ENCODE measurements at regions not wholly inside any gene's neighbourhood (a gene's known extent, or its start where the extent isn't known, plus 50 kb on each side); places are given as distances from the start of the nearest gene placed in this dataset.

GRCh38 chr11:112885744-112886433 is 75.3 kb upstream of the NCAM1 start:
- H4K20me1 ChIP-seq (ENCODE audit: insufficient read depth, low read length), result no peaks in the 10 kb centered on the region
- ChIA-PET POLR2A (no interaction called here), CTCF (ENCODE audit: low intra/inter-chr PET ratio, low total read pairs) (no interaction called here)
- in situ Hi-C loops (cut with HindIII; ENCODE audit: extremely low pct_ligation_motif_present, low pct_unique_long_range_greater_than_20kb), result no loop called here
- H3K27ac ChIP-seq (ENCODE audit: extremely low read length, insufficient read depth, low read length), result no peak overlapping the region
- H3K36me3 ChIP-seq (replicated peaks in 1 of 2; ENCODE audit: control insufficient read depth in 1 of 2, insufficient read depth in 2 of 2, low read length in 2 of 2), result no peaks in the 10 kb centered on the region
- 15% methylated on average over 7 of the region's 7 CpGs for WGBS (ENCODE audit: low lambda C conversion rate)
- no peak overlapping the region for H3K4me2 ChIP-seq (ENCODE audit: low read depth, low read length)
- no TSS peak for BruUV-seq (replicated peaks)
- no peak for ATAC-seq
- H3K27me3 ChIP-seq (ENCODE audit: control insufficient read depth in 1 of 2, insufficient read depth in 2 of 2, low read length in 2 of 2), result no peaks in the 10 kb centered on the region; a peak in 2 of 5 replicates
- H3K9me3 ChIP-seq (ENCODE audit: low read length), result no peaks in the 10 kb centered on the region
- TF ChIP-seq MED13 (CRISPR knock-in tag; IDR thresholded peaks at IDR 0.05) (no peak), DNMT1 (CRISPR knock-in tag; IDR thresholded peaks at IDR 0.05) (no peak), MIER3 (CRISPR knock-in tag; IDR thresholded peaks at IDR 0.05; ENCODE audit: borderline replicate concordance) (no peak), JUNB (CRISPR knock-in tag; IDR thresholded peaks at IDR 0.05; ENCODE audit: borderline replicate concordance) (no peak), ZNF564 (CRISPR knock-in tag; IDR thresholded peaks at IDR 0.05) (no peak), ZBTB20 (CRISPR knock-in tag; IDR thresholded peaks at IDR 0.05; ENCODE audit: borderline replicate concordance, low read depth) (no peak), PRDM10 (CRISPR knock-in tag; IDR thresholded peaks at IDR 0.05; ENCODE audit: low read depth) (no peak), FOXC1 (CRISPR knock-in tag; IDR thresholded peaks at IDR 0.05; ENCODE audit: borderline replicate concordance) (no peak), RORA (CRISPR knock-in tag; IDR thresholded peaks at IDR 0.05) (no peak)
- no peak overlapping the region for H3K4me3 ChIP-seq (replicated peaks in 1 of 3; ENCODE audit: insufficient read depth in 1 of 3, low read depth in 2 of 3, low read length in 3 of 3)
- intact Hi-C loops (cut with micrococcal nuclease; ENCODE audit: unreplicated experiment), result no loop called here
- H3K9ac ChIP-seq (ENCODE audit: insufficient read depth, low read depth, low read length), result no peak overlapping the region
- no peak for DNase-seq (ENCODE audit: low spot score)
- H3K79me2 ChIP-seq (ENCODE audit: insufficient read depth, low read length), result no peaks in the 10 kb centered on the region
- H2AFZ ChIP-seq (ENCODE audit: low read length), result no peak overlapping the region
- H3K4me1 ChIP-seq (ENCODE audit: insufficient read depth, low read length), result no peaks in the 10 kb centered on the region
- FAIRE-seq, result no peak

Data from HepG2 (cell line).